ENCODE measurements at regions not wholly inside any gene's neighbourhood (a gene's known extent, or its start where the extent isn't known, plus 50 kb on each side); places are given as distances from the start of the nearest gene placed in this dataset.

DNA sequence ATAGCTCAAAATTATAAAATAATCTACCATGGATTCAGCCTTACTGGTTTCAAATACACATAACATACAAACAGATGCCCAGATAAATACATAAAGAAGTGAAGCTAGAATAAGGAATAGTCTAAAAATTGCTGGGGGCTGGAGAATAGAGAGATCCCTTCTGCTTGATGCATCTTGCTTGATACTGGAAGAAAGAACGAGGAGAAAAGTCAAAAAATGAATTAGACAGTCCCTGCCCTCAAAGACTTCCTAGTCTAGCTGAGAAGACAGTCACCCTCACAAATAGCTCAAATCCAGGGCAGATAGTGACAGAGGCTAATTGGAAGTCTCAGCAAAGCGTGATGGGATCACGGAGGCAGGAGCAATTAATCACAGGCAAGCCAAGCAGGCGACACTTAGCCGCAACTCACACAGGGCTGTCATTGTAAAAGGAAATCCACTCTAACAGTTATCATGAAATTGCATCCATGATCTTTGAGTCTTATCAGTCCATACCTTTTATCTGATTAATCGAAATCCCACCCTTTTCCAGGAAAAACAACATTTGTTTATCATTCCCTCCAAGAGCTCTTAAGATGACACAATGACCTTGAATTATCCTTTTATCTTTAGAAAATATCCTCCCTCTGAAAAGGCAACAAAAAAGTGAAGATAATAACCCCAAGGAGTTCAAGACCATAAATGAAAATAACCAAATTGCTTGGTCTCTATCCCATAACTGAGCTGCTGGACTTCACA lies 59.7 kb upstream of the TIAM1 start:
- Mint-ChIP-seq H3K4me1 (ENCODE audit: low read depth) (peaks cover 29% of the 10 kb centered on the region), H3K27me3 (ENCODE audit: insufficient read depth) (peaks cover 9% of the 10 kb centered on the region), H3K36me3 (ENCODE audit: low read depth) (peaks cover 5% of the 10 kb centered on the region), H3K27ac (no peak overlapping the region), H3K9me3 (no peaks in the 10 kb centered on the region), H3K4me3 (no peak overlapping the region)
- intact Hi-C loops (cut with micrococcal nuclease), result no loop called here
- DNase-seq (ENCODE audit: low spot score), result no peak

DNA sequence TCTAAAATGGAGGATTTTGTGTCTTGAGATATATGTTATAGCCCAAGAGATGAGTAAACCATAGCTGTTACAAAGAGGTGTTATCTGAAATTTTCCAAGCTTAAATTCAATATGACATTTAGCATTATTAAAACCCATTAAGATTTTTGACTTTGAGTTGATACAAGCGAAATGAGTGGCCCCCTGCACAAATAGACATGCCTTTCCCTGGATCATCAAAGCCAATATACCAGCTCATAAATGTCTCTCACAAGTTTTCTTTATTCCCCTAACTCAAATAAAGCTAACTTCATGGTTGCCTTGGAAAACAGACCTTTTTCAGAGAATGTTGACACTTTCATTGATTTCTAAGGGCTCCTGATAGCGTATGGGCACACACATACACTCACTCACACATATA lies 55.5 kb upstream of the TIAM1 start:
- intact Hi-C loops (cut with micrococcal nuclease), result loop anchor here (2.0 to 5.0 kb wide), 2 partner anchors 27 to 37 kb away; no protein-coding TSS in a partner anchor
- no peak overlapping the region for H3K4me3 Mint-ChIP-seq

DNA sequence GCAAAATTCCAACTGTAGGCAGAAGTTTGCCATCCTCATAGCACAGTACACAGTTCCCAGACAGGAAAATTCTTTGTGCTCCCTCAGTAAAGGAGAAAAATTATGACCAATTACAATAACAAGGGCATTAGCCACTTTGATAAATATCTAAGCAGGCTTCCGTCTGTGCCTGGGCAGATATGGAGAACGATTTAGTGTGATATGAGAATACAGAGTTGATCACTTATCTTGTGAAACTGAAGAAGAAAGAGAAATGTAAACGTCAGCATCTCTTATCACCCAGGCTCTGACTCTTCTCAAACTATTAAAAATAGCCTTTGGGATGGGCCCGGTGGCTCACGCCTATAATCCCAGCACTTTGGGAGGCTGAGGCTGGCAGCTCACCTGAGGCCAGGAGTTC lies 54.5 kb upstream of the TIAM1 start:
- H3K4me1 Mint-ChIP-seq (ENCODE audit: low read depth), result peaks cover 46% of the 10 kb centered on the region
- H3K27ac Mint-ChIP-seq, result peak overlapping the region; percentile 58
- H3K9me3 Mint-ChIP-seq, result no peaks in the 10 kb centered on the region
- peak overlapping the region; percentile 37 for H3K4me3 Mint-ChIP-seq
- intact Hi-C loops (cut with micrococcal nuclease), result loop anchor here (2.0 to 5.0 kb wide), 2 partner anchors 28 to 36 kb away; no protein-coding TSS in a partner anchor
- no peak for DNase-seq (ENCODE audit: low spot score)
- H3K36me3 Mint-ChIP-seq (ENCODE audit: low read depth), result peaks cover 4% of the 10 kb centered on the region
- peaks cover 3% of the 10 kb centered on the region for H3K27me3 Mint-ChIP-seq (ENCODE audit: insufficient read depth)

More for the DNA sequence above, 55.5 kb upstream of the TIAM1 start:
- Mint-ChIP-seq H3K9me3 (no peaks in the 10 kb centered on the region), H3K27ac (no peak overlapping the region), H3K4me1 (ENCODE audit: low read depth) (peaks cover 45% of the 10 kb centered on the region), H3K27me3 (ENCODE audit: insufficient read depth) (peaks cover 4% of the 10 kb centered on the region), H3K36me3 (ENCODE audit: low read depth) (peaks cover 4% of the 10 kb centered on the region)
- no peak for DNase-seq (ENCODE audit: low spot score)

DNA sequence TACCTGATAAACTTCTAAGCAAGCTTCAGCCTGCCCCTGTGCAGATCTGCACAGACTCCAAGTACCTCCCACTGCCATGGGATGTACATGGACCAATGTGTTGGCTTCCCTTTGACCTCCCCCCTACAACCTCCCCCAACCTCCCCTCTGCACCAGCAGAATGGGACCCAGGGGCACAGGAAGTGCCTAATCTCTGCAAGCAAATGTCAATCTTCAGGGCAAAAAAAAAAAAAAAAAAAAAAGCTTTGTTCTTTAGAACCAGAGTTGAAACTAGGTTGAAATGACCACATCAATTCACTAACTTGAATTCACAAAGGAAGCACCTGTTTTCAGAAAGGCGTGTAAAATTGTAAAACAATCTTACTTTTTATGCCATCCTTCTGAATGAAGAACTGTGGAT lies 53.9 kb upstream of the TIAM1 start:
- Mint-ChIP-seq H3K4me3 (peak overlapping the region; percentile 37), H3K9me3 (no peaks in the 10 kb centered on the region), H3K27ac (peak overlapping the region; percentile 58), H3K36me3 (ENCODE audit: low read depth) (peaks cover 4% of the 10 kb centered on the region), H3K27me3 (ENCODE audit: insufficient read depth) (peaks cover 3% of the 10 kb centered on the region), H3K4me1 (ENCODE audit: low read depth) (peaks cover 43% of the 10 kb centered on the region)
- intact Hi-C loops (cut with micrococcal nuclease), result loop anchor here (2.0 to 5.0 kb wide), 2 partner anchors 29 to 36 kb away; no protein-coding TSS in a partner anchor
- peak; percentile 10 for DNase-seq (ENCODE audit: low spot score)

DNA sequence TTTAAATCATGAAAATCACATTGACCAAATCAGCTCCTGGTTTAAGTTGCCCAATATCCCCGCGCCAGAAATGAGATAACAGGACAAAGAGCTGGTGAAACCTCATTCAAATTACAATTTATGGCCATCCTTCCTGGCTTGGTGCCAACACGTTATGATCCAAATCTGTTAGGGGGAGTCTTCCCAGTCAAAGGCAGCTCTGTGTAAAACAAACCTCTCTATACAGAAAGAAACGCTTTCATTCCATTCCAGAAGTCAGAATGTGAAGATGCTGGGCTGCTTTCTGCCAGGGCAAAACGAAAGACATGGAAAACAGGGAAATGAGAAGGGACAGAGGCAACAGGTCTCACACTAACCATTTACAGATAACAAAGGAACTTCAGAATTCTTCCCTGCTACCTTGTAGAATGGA lies 53.5 kb upstream of the TIAM1 start:
- H3K36me3 Mint-ChIP-seq (ENCODE audit: low read depth), result peaks cover 4% of the 10 kb centered on the region
- H3K9me3 Mint-ChIP-seq, result no peaks in the 10 kb centered on the region
- no peak overlapping the region for H3K27ac Mint-ChIP-seq
- intact Hi-C loops (cut with micrococcal nuclease), result loop anchor here (5.0 kb wide), 1 partner anchor 35 kb away; no protein-coding TSS in a partner anchor
- H3K27me3 Mint-ChIP-seq (ENCODE audit: insufficient read depth), result peaks cover 3% of the 10 kb centered on the region
- H3K4me1 Mint-ChIP-seq (ENCODE audit: low read depth), result peaks cover 43% of the 10 kb centered on the region
- H3K4me3 Mint-ChIP-seq, result no peak overlapping the region
- DNase-seq (ENCODE audit: low spot score), result no peak

DNA sequence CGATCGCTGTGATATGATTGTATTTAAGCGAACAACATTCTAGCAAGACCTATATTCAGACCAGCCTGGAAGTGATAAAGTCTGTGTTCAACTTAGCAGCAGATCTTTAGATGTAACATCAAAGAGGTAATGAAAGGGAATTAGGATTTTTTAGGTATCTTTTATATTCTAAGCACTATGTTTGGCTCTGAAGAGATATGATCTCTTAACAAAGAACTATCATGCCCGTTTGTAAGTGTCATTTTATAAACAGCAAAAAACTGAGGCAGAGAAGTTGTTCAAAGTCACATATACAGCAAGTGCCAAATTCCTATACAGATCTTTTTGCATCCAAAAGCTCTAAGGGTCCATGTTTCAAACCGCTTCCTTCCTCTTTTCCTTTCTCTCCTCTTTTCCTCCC lies 53.0 kb upstream of the TIAM1 start:
- no peak for DNase-seq (ENCODE audit: low spot score)
- H3K4me3 Mint-ChIP-seq, result no peak overlapping the region
- peaks cover 4% of the 10 kb centered on the region for H3K36me3 Mint-ChIP-seq (ENCODE audit: low read depth)
- no peaks in the 10 kb centered on the region for H3K27me3 Mint-ChIP-seq (ENCODE audit: insufficient read depth)
- intact Hi-C loops (cut with micrococcal nuclease), result loop anchor here (5.0 kb wide), 1 partner anchor 35 kb away; no protein-coding TSS in a partner anchor
- H3K4me1 Mint-ChIP-seq (ENCODE audit: low read depth), result peaks cover 43% of the 10 kb centered on the region
- no peak overlapping the region for H3K27ac Mint-ChIP-seq
- no peaks in the 10 kb centered on the region for H3K9me3 Mint-ChIP-seq

DNA sequence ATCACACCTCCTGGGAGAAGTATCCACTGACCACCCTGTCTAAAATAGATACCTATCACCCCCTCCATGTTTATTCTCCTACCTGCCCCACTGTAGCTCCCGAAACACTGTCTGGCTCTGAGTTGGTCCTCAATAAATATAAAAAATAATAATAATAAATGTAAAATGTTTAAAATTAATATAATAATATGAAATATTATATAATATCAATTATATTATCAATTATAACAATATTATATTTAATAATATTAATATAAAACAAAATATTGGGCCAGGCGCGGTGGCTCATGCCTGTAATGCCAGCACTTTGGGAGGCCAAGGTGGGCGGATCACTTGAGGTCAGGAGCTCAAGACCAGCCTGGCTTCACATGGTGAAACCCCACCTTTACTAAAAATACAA lies 52.3 kb upstream of the TIAM1 start:
- Mint-ChIP-seq H3K36me3 (ENCODE audit: low read depth) (peaks cover 4% of the 10 kb centered on the region), H3K9me3 (no peaks in the 10 kb centered on the region), H3K27me3 (ENCODE audit: insufficient read depth) (peaks cover under 1% of the 10 kb centered on the region), H3K27ac (no peak overlapping the region), H3K4me3 (no peak overlapping the region), H3K4me1 (ENCODE audit: low read depth) (peaks cover 43% of the 10 kb centered on the region)
- DNase-seq (ENCODE audit: low spot score), result no peak
- intact Hi-C loops (cut with micrococcal nuclease), result loop anchor here (5.0 kb wide), 1 partner anchor 34 kb away; no protein-coding TSS in a partner anchor

DNA sequence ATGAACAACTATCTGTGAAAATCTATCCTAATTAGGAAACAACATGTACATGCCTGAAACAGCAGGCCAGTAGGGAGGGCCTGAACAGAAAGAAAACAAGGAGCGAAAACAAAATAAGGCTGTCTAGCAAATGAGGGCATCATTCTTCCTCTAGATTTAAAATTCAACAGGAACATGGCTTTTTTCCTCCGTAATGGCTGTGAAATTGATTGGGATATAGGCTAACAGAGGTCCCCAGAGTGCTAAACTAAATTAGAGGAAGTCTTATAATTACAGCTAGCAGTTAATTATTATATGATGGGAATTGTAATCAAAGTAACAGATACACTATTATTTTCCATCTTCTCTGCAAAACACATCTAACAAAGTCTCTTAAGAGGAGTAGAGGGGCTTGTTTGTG lies 51.7 kb upstream of the TIAM1 start:
- H3K27ac Mint-ChIP-seq, result no peak overlapping the region
- no peak for DNase-seq (ENCODE audit: low spot score)
- H3K36me3 Mint-ChIP-seq (ENCODE audit: low read depth), result peaks cover 1% of the 10 kb centered on the region
- peaks cover 43% of the 10 kb centered on the region for H3K4me1 Mint-ChIP-seq (ENCODE audit: low read depth)
- peaks cover 1% of the 10 kb centered on the region for H3K27me3 Mint-ChIP-seq (ENCODE audit: insufficient read depth)
- intact Hi-C loops (cut with micrococcal nuclease), result loop anchor here (5.0 kb wide), 1 partner anchor 33 kb away; no protein-coding TSS in a partner anchor
- no peaks in the 10 kb centered on the region for H3K9me3 Mint-ChIP-seq
- H3K4me3 Mint-ChIP-seq, result no peak overlapping the region

DNA sequence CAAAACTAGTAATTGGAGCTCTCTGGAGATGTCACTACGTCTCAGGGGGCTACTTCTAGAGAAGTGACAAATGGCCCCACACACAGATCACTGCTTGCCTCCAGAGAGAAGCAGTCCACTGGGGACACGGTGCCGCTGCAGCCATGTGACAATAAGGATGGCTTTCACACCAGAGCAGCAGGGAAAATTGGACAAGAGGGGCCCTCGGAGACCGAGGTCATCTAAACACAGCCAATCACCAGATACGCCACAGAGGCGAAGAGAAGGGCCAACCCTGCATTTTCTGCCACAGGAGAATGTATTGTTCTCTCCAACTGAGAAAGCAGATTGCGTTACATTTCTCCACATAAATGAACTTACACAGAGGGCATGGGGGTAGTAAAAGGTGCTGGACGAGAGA lies 51.2 kb upstream of the TIAM1 start:
- no peak for DNase-seq (ENCODE audit: low spot score)
- H3K36me3 Mint-ChIP-seq (ENCODE audit: low read depth), result peaks cover 1% of the 10 kb centered on the region
- peaks cover 1% of the 10 kb centered on the region for H3K27me3 Mint-ChIP-seq (ENCODE audit: insufficient read depth)
- H3K27ac Mint-ChIP-seq, result no peak overlapping the region
- H3K4me3 Mint-ChIP-seq, result no peak overlapping the region
- no peaks in the 10 kb centered on the region for H3K9me3 Mint-ChIP-seq
- intact Hi-C loops (cut with micrococcal nuclease), result loop anchor here (5.0 kb wide), 1 partner anchor 33 kb away; no protein-coding TSS in a partner anchor
- H3K4me1 Mint-ChIP-seq (ENCODE audit: low read depth), result peaks cover 43% of the 10 kb centered on the region

DNA sequence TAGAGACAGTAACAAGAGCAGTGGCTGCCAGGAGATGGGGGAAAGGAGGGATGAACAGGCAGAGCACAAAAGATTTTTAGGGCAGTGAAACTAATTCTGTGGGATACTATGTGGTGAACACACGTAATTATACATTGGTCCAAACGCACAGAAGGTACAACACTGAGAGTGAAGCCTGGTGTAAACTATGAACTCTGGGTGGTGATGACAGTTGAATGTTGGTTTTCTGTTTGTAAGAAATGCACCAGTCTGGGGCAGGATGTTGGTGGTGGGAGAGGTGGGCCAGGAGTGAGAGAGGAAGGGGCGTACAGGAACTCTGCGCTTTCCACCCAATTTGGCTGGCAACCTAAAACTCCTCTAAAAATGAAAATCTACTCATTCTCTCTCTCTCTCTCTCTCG lies 50.2 kb upstream of the TIAM1 start:
- no peak for DNase-seq (ENCODE audit: low spot score)
- Mint-ChIP-seq H3K27me3 (ENCODE audit: insufficient read depth) (peaks cover 1% of the 10 kb centered on the region), H3K9me3 (no peaks in the 10 kb centered on the region), H3K4me1 (ENCODE audit: low read depth) (peaks cover 36% of the 10 kb centered on the region), H3K27ac (no peak overlapping the region), H3K36me3 (ENCODE audit: low read depth) (peaks cover 1% of the 10 kb centered on the region), H3K4me3 (no peak overlapping the region)
- intact Hi-C loops (cut with micrococcal nuclease), result no loop called here

Data from activated T-helper 1 cell treated with anti-CD3 and anti-CD28 coated beads, Interleukin-12 subunit alpha, Interleukin-12 subunit beta, Interleukin-2, Interleukin-4 antibody, amounts not matched to agents 30 ng/mL and 10 ng/mL and 1 ng/mL, durations not matched to agents 14 hours and 24 hours and 36 hours (primary cell).